Parathyroid adenoma (tissue), 2 donors: ENCODE measurements at regions not wholly inside any gene's neighbourhood (a gene's known extent, or its start where the extent isn't known, plus 50 kb on each side); places are given as distances from the start of the nearest gene placed in this dataset.

ENCODE experiments used
- H2AFZ ChIP-seq: fragments of 300-600 bp; sonication (generic); one replicate; pipeline ENCODE4 v1.7.0; 2017; ENCODE audit warnings: antibody characterized with exemption, mild to moderate bottlenecking
- H3K27ac ChIP-seq: fragments of 300-600 bp; sonication (generic); one replicate; pipeline ENCODE4 v1.7.0; 2017
- H3K27me3 ChIP-seq: fragments of 300-600 bp; sonication (generic); one replicate; pipeline ENCODE4 v1.7.0; 2017; ENCODE audit warnings: low read length; ENCODE audit not compliant: control insufficient read depth, insufficient read depth
- H3K36me3 ChIP-seq: fragments of 300-600 bp; sonication (generic); one replicate; pipeline ENCODE4 v1.7.0; 2017; ENCODE audit warnings: low read length; ENCODE audit not compliant: control insufficient read depth, insufficient read depth
- H3K4me1 ChIP-seq: fragments of 300-600 bp; sonication (generic); one replicate; pipeline ENCODE4 v1.7.0; 2017; ENCODE audit warnings: control low read depth
- H3K4me2 ChIP-seq: fragments of 300-600 bp; sonication (generic); one replicate; pipeline ENCODE4 v1.7.0; 2017; ENCODE audit warnings: low read length
- H3K4me3 ChIP-seq: fragments of 300-600 bp; sonication (generic); one replicate; pipeline ENCODE4 v1.7.0; 2017; ENCODE audit warnings: low read depth, low read length
- H3K79me2 ChIP-seq: fragments of 300-600 bp; sonication (generic); one replicate; pipeline ENCODE4 v1.7.0; 2017; ENCODE audit warnings: control low read depth
- H3K9ac ChIP-seq: fragments of 300-600 bp; sonication (generic); one replicate; pipeline ENCODE4 v1.7.0; 2017; ENCODE audit warnings: mild to moderate bottlenecking
- H3K9me3 ChIP-seq: fragments of 300-600 bp; sonication (generic); one replicate; pipeline ENCODE4 v1.7.0; 2017; ENCODE audit warnings: low read length; ENCODE audit not compliant: control insufficient read depth
- CTCF ChIP-seq: fragments of 300-600 bp; sonication (generic); IDR thresholded peaks from one replicate; pipeline ENCODE4 v1.7.0; 2017; ENCODE audit warnings: antibody characterized with exemption, mild to moderate bottlenecking
- donor health status: primary hyperparathyroidism.

- H3K9ac ChIP-seq = no peak overlapping the region
- no peaks in the 10 kb centered on the region for H3K79me2 ChIP-seq
- no peaks in the 10 kb centered on the region for H3K27me3 ChIP-seq
Measured at GRCh38 chr6:106849676-106850332, 124.7 kb downstream of the CD24 start.

GRCh38 chr6:106849120-106849519 lies 125.4 kb downstream of the CD24 start:
- H3K4me1 ChIP-seq = no peaks in the 10 kb centered on the region
- no peak overlapping the region for H3K4me3 ChIP-seq
- H3K9me3 ChIP-seq = no peaks in the 10 kb centered on the region
- no peak overlapping the region for H3K4me2 ChIP-seq
- H3K27me3 ChIP-seq = no peaks in the 10 kb centered on the region
- no peak overlapping the region for H3K9ac ChIP-seq
- no peaks in the 10 kb centered on the region for H3K36me3 ChIP-seq
- H2AFZ ChIP-seq = no peak overlapping the region
- no peak overlapping the region for H3K27ac ChIP-seq
- no peaks in the 10 kb centered on the region for H3K79me2 ChIP-seq
- TF ChIP-seq CTCF = no peak

More at GRCh38 chr6:106849676-106850332, 124.7 kb downstream of the CD24 start:
- no peak overlapping the region for H3K4me3 ChIP-seq
- no peaks in the 10 kb centered on the region for H3K4me1 ChIP-seq
- H3K4me2 ChIP-seq = no peak overlapping the region
- TF ChIP-seq CTCF = no peak
- H3K27ac ChIP-seq = no peak overlapping the region
- H3K36me3 ChIP-seq = no peaks in the 10 kb centered on the region
- H3K9me3 ChIP-seq = no peaks in the 10 kb centered on the region
- H2AFZ ChIP-seq = no peak overlapping the region

- no peak overlapping the region for H3K4me3 ChIP-seq
- no peak overlapping the region for H3K9ac ChIP-seq
- no peaks in the 10 kb centered on the region for H3K4me1 ChIP-seq
- H3K9me3 ChIP-seq = no peaks in the 10 kb centered on the region
- H3K27me3 ChIP-seq = no peaks in the 10 kb centered on the region
- no peaks in the 10 kb centered on the region for H3K36me3 ChIP-seq
- no peak for TF ChIP-seq CTCF
- H3K79me2 ChIP-seq = no peaks in the 10 kb centered on the region
- no peak overlapping the region for H3K4me2 ChIP-seq
- no peak overlapping the region for H3K27ac ChIP-seq
- H2AFZ ChIP-seq = no peak overlapping the region
Measured at GRCh38 chr6:106847116-106847515, 127.4 kb downstream of the CD24 start.

GRCh38 chr6:106844930-106845329 lies 129.6 kb downstream of the CD24 start:
- no peak for TF ChIP-seq CTCF
- H3K4me3 ChIP-seq = no peak overlapping the region
- no peak overlapping the region for H3K27ac ChIP-seq
- H3K4me1 ChIP-seq = no peaks in the 10 kb centered on the region
- no peaks in the 10 kb centered on the region for H3K36me3 ChIP-seq
- no peak overlapping the region for H3K9ac ChIP-seq
- H2AFZ ChIP-seq = no peak overlapping the region
- no peaks in the 10 kb centered on the region for H3K79me2 ChIP-seq
- no peak overlapping the region for H3K4me2 ChIP-seq
- H3K9me3 ChIP-seq = no peaks in the 10 kb centered on the region
- no peaks in the 10 kb centered on the region for H3K27me3 ChIP-seq

GRCh38 chr6:106832766-106833510 lies 141.6 kb downstream of the CD24 start:
- Histone ChIP-seq H3K4me3 (no peak overlapping the region), H3K4me1 (no peaks in the 10 kb centered on the region), H3K36me3 (no peaks in the 10 kb centered on the region), H3K27ac (no peak overlapping the region), H3K9ac (no peak overlapping the region), H3K27me3 (no peaks in the 10 kb centered on the region), H2AFZ (no peak overlapping the region), H3K9me3 (no peaks in the 10 kb centered on the region), H3K4me2 (no peak overlapping the region), H3K79me2 (no peaks in the 10 kb centered on the region)
- TF ChIP-seq CTCF = no peak
